ENCODE measurements at regions not wholly inside any gene's neighbourhood (a gene's known extent, or its start where the extent isn't known, plus 50 kb on each side); places are given as distances from the start of the nearest gene placed in this dataset.

DNA sequence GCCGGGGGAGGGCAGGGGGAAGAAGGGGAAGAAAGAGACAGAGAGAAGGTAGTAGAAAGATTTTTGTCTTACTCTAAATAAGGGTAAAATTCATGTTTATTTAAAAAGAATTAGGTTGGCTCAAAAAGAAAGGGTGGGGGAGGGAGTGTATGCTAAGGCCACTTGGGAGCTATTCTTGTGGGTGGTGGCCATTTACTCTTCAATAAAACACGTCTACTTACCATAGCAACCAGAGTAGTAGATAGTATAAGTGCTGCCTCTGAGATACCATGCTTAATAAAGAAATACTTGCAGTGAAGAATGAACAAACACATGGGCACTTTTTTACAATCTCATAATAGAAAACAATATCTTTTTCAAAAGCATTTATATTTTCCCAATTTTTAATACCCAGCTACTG is 538.1 kb upstream of the PTBP2 start:
- H3K36me3 ChIP-seq (ENCODE audit: insufficient read depth, low read length): no peaks in the 10 kb centered on the region
- TF ChIP-seq, protein P1, sequence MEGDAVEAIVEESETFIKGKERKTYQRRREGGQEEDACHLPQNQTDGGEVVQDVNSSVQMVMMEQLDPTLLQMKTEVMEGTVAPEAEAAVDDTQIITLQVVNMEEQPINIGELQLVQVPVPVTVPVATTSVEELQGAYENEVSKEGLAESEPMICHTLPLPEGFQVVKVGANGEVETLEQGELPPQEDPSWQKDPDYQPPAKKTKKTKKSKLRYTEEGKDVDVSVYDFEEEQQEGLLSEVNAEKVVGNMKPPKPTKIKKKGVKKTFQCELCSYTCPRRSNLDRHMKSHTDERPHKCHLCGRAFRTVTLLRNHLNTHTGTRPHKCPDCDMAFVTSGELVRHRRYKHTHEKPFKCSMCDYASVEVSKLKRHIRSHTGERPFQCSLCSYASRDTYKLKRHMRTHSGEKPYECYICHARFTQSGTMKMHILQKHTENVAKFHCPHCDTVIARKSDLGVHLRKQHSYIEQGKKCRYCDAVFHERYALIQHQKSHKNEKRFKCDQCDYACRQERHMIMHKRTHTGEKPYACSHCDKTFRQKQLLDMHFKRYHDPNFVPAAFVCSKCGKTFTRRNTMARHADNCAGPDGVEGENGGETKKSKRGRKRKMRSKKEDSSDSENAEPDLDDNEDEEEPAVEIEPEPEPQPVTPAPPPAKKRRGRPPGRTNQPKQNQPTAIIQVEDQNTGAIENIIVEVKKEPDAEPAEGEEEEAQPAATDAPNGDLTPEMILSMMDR (IDR thresholded peaks at IDR 0.05; ENCODE audit: extremely low read depth, low read depth, low read length): no peak
- no peaks in the 10 kb centered on the region for H3K27me3 ChIP-seq (ENCODE audit: insufficient read depth, low read length)

DNA sequence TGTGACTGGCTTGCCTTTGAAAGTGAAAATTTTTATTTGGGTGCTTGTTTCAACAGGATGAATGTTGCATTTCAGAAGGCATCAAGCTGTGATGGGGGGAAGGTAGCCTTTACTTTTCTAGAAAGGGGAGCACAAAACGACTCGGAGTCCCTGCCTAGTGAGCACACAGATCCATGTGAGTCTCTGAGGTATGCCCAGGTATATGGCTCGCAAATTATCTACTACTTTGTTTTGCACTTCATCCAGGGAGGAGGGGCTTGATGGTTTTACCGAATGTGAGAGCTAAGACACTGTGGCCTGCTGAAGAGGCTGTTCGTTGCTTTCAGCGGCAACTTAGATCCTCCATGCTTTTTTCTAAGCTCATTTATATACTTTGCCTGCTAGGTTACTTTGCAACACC is 537.7 kb upstream of the PTBP2 start:
- H3K9me3 ChIP-seq (ENCODE audit: low read depth, low read length): no peaks in the 10 kb centered on the region
- no peak overlapping the region for H2AFZ ChIP-seq (ENCODE audit: low read length)
- H3K79me2 ChIP-seq (ENCODE audit: insufficient read depth, low read length): no peaks in the 10 kb centered on the region
- no peaks in the 10 kb centered on the region for H3K4me1 ChIP-seq (ENCODE audit: insufficient read depth, low read length)
- H3K27ac ChIP-seq (ENCODE audit: low read depth, low read length): no peak overlapping the region
- H3K4me3 ChIP-seq (ENCODE audit: insufficient read depth, low read length): no peak overlapping the region
- H3K27me3 ChIP-seq (ENCODE audit: insufficient read depth, low read length): no peaks in the 10 kb centered on the region
- DNase-seq (ENCODE audit: insufficient read length, low spot score, missing footprints): no peak
- H4K20me1 ChIP-seq (ENCODE audit: insufficient read depth, low read length): no peaks in the 10 kb centered on the region
- no peak overlapping the region for H3K4me2 ChIP-seq (ENCODE audit: insufficient read depth, low read length)
- TF ChIP-seq, protein P1 (IDR thresholded peaks at IDR 0.05; ENCODE audit: extremely low read depth, low read depth, low read length): no peak
- H3K36me3 ChIP-seq (ENCODE audit: insufficient read depth, low read length): no peaks in the 10 kb centered on the region

More for the DNA sequence above, 538.1 kb upstream of the PTBP2 start:
- H3K27ac ChIP-seq (ENCODE audit: low read depth, low read length): no peak overlapping the region
- H4K20me1 ChIP-seq (ENCODE audit: insufficient read depth, low read length): no peaks in the 10 kb centered on the region
- DNase-seq (ENCODE audit: insufficient read length, low spot score, missing footprints): no peak
- no peaks in the 10 kb centered on the region for H3K9me3 ChIP-seq (ENCODE audit: low read depth, low read length)
- H3K4me3 ChIP-seq (ENCODE audit: insufficient read depth, low read length): no peak overlapping the region
- no peaks in the 10 kb centered on the region for H3K4me1 ChIP-seq (ENCODE audit: insufficient read depth, low read length)
- no peak overlapping the region for H2AFZ ChIP-seq (ENCODE audit: low read length)
- no peak overlapping the region for H3K4me2 ChIP-seq (ENCODE audit: insufficient read depth, low read length)
- no peaks in the 10 kb centered on the region for H3K79me2 ChIP-seq (ENCODE audit: insufficient read depth, low read length)

- H3K27me3 ChIP-seq (ENCODE audit: insufficient read depth, low read length): no peaks in the 10 kb centered on the region
- H4K20me1 ChIP-seq (ENCODE audit: insufficient read depth, low read length): no peaks in the 10 kb centered on the region
- H3K4me3 ChIP-seq (ENCODE audit: insufficient read depth, low read length): no peak overlapping the region
- no peaks in the 10 kb centered on the region for H3K4me1 ChIP-seq (ENCODE audit: insufficient read depth, low read length)
- no peaks in the 10 kb centered on the region for H3K79me2 ChIP-seq (ENCODE audit: insufficient read depth, low read length)
- no peak overlapping the region for H3K4me2 ChIP-seq (ENCODE audit: insufficient read depth, low read length)
- no peak for DNase-seq (ENCODE audit: insufficient read length, low spot score, missing footprints)
- TF ChIP-seq, protein P1 (IDR thresholded peaks at IDR 0.05; ENCODE audit: extremely low read depth, low read depth, low read length): no peak
- H2AFZ ChIP-seq (ENCODE audit: low read length): no peak overlapping the region
- no peaks in the 10 kb centered on the region for H3K36me3 ChIP-seq (ENCODE audit: insufficient read depth, low read length)
- no peaks in the 10 kb centered on the region for H3K9me3 ChIP-seq (ENCODE audit: low read depth, low read length)
- no peak overlapping the region for H3K27ac ChIP-seq (ENCODE audit: low read depth, low read length)
Measured at GRCh38 chr1:96185181-96185580, 536.4 kb upstream of the PTBP2 start.

- TF ChIP-seq, protein P1 (IDR thresholded peaks at IDR 0.05; ENCODE audit: extremely low read depth, low read depth, low read length): no peak
- H3K9me3 ChIP-seq (ENCODE audit: low read depth, low read length): no peaks in the 10 kb centered on the region
- no peaks in the 10 kb centered on the region for H4K20me1 ChIP-seq (ENCODE audit: insufficient read depth, low read length)
- no peak overlapping the region for H3K4me3 ChIP-seq (ENCODE audit: insufficient read depth, low read length)
- H3K4me2 ChIP-seq (ENCODE audit: insufficient read depth, low read length): no peak overlapping the region
- no peaks in the 10 kb centered on the region for H3K27me3 ChIP-seq (ENCODE audit: insufficient read depth, low read length)
- H3K4me1 ChIP-seq (ENCODE audit: insufficient read depth, low read length): no peaks in the 10 kb centered on the region
- H2AFZ ChIP-seq (ENCODE audit: low read length): no peak overlapping the region
- no peaks in the 10 kb centered on the region for H3K36me3 ChIP-seq (ENCODE audit: insufficient read depth, low read length)
- no peak for DNase-seq (ENCODE audit: insufficient read length, low spot score, missing footprints)
- H3K27ac ChIP-seq (ENCODE audit: low read depth, low read length): no peak overlapping the region
- no peaks in the 10 kb centered on the region for H3K79me2 ChIP-seq (ENCODE audit: insufficient read depth, low read length)
Measured at GRCh38 chr1:96187020-96187419, 534.6 kb upstream of the PTBP2 start.
